Liver (tissue), 3 donors: ENCODE measurements at regions not wholly inside any gene's neighbourhood (a gene's known extent, or its start where the extent isn't known, plus 50 kb on each side); places are given as distances from the start of the nearest gene placed in this dataset.

Experiments used
- ATF3 ChIP-seq: IDR thresholded peaks from 2 replicates; pipeline ENCODE4 v1.6.1; 2016; ENCODE audit warnings: antibody characterized with exemption
- CTCF ChIP-seq: fragments of 150-350 bp; IDR thresholded peaks from 2 replicates; pipeline ENCODE4 v1.5.1; 2017; ENCODE audit warnings: improper control_type of control experiment, low read depth, low read length; ENCODE audit not compliant: missing input control
- HNF4A ChIP-seq, 2 donors: conservative IDR thresholded peaks; 2 replicates each; pipeline ENCODE4 v1.6.1; 2016; ENCODE audit warnings: antibody characterized with exemption in 2 of 2, mild to moderate bottlenecking in 2 of 2
- HNF4G ChIP-seq: IDR thresholded peaks from 2 replicates; pipeline ENCODE4 v1.6.1; 2016; ENCODE audit warnings: antibody characterized with exemption
- JUND ChIP-seq, 2 donors: IDR thresholded peaks; 2 replicates each; pipeline ENCODE4 v1.6.1; 2016; ENCODE audit warnings: antibody characterized with exemption in 2 of 2
- MAX ChIP-seq: IDR thresholded peaks from 2 replicates; pipeline ENCODE4 v1.6.1; 2016; ENCODE audit warnings: antibody characterized with exemption
- NR2F2 ChIP-seq: IDR thresholded peaks from 2 replicates; pipeline ENCODE4 v1.6.1; 2016; ENCODE audit warnings: antibody characterized with exemption
- RAD21 ChIP-seq, 2 donors: IDR thresholded peaks; 2 replicates each; pipeline ENCODE4 v1.6.1; 2016; ENCODE audit warnings: antibody characterized with exemption in 2 of 2, mild to moderate bottlenecking in 2 of 2
- REST ChIP-seq: IDR thresholded peaks from 2 replicates; pipeline ENCODE4 v1.6.1; 2016; ENCODE audit warnings: antibody characterized with exemption, mild to moderate bottlenecking
- RXRA ChIP-seq, 2 donors: IDR thresholded peaks; 2 replicates each; pipeline ENCODE4 v1.6.1; 2017 to 2018; ENCODE audit warnings: antibody characterized with exemption in 2 of 2, mild to moderate bottlenecking in 1 of 2
- SP1 ChIP-seq: IDR thresholded peaks from 2 replicates; pipeline ENCODE4 v1.6.1; 2018; ENCODE audit warnings: antibody characterized with exemption, mild to moderate bottlenecking
- TAF1 ChIP-seq: conservative IDR thresholded peaks from 2 replicates; pipeline ENCODE4 v1.6.1; 2016; ENCODE audit warnings: antibody characterized with exemption, mild to moderate bottlenecking
- YY1 ChIP-seq: IDR thresholded peaks from 2 replicates; pipeline ENCODE4 v1.6.1; 2016; ENCODE audit warnings: antibody characterized with exemption, mild to moderate bottlenecking
- ZBTB33 ChIP-seq: IDR thresholded peaks from 2 replicates; pipeline ENCODE4 v1.6.1; 2016; ENCODE audit warnings: antibody characterized with exemption
- donor health status: healthy.
- donor health status: healthy.

GRCh38 chr18:25843791-25844190 lies 246.6 kb downstream of the SS18 start:
- TF ChIP-seq HNF4G (no peak), ATF3 (no peak), CTCF (no peak), RXRA (IDR thresholded peaks at IDR 0.05) (no peak), MAX (no peak), REST (no peak), YY1 (no peak), JUND (IDR thresholded peaks at IDR 0.05) (no peak), TAF1 (no peak), SP1 (no peak), ZBTB33 (no peak), HNF4A (conservative IDR thresholded peaks at IDR 0.05) (no peak), RAD21 (IDR thresholded peaks at IDR 0.05) (no peak), NR2F2 (no peak)
